Kidney (tissue), 13 donors: ENCODE measurements at regions not wholly inside any gene's neighbourhood (a gene's known extent, or its start where the extent isn't known, plus 50 kb on each side); places are given as distances from the start of the nearest gene placed in this dataset.

Experiments
- DNase-seq, 5 donors: peaks; one replicate each; pipeline ENCODE4 v3.0.0-alpha.2; 2013 to 2020
- FAIRE-seq: peaks from 2 replicates; lab custom pipeline; 2012; peaks lifted over from hg19 to GRCh38; lab: Jason Lieb, UNC
- H3K27ac ChIP-seq, 2 donors: one replicate each; pipeline ENCODE4 v1.7.0; 2013; ENCODE audit warnings: low read depth in 2 of 2, low read length in 2 of 2, inconsistent platforms in 1 of 2
- H3K27me3 ChIP-seq: one replicate; pipeline ENCODE4 v1.7.1; 2013; ENCODE audit warnings: low read length, inconsistent platforms; ENCODE audit not compliant: control insufficient read depth, insufficient read depth
- H3K36me3 ChIP-seq, 3 donors: one replicate each; pipeline versions ENCODE4 v1.7.0 to v1.7.1; 2013; ENCODE audit warnings: low read length in 3 of 3, control low read depth in 1 of 3, inconsistent platforms in 1 of 3; ENCODE audit not compliant: insufficient read depth in 3 of 3, control insufficient read depth in 2 of 3
- H3K4me1 ChIP-seq, 3 donors: one replicate each; pipeline versions ENCODE4 v1.7.0 to v1.7.1; 2013; ENCODE audit warnings: low read length in 3 of 3, inconsistent platforms in 1 of 3, low read depth in 1 of 3; ENCODE audit not compliant: control insufficient read depth in 2 of 3, insufficient read depth in 2 of 3
- H3K4me3 ChIP-seq, 3 donors: one replicate each; pipeline versions ENCODE4 v1.7.0 to v1.8.1; 2013; ENCODE audit warnings: low read length in 3 of 3, control low read depth in 1 of 3, inconsistent platforms in 1 of 3
- H3K9ac ChIP-seq, 3 donors: one replicate each; pipeline versions ENCODE4 v1.7.0 to v1.7.1; 2013; ENCODE audit warnings: low read length in 3 of 3, control low read depth in 1 of 3, inconsistent platforms in 1 of 3
- H3K9me3 ChIP-seq, 3 donors: one replicate each; pipeline versions ENCODE4 v1.7.0 to v1.7.1; 2013; ENCODE audit warnings: low read length in 3 of 3, control low read depth in 1 of 3, inconsistent platforms in 1 of 3; ENCODE audit not compliant: control insufficient read depth in 2 of 3, insufficient read depth in 1 of 3
- CTCF ChIP-seq: IDR thresholded peaks from 3 replicates; pipeline ENCODE4 v1.5.1; 2012; ENCODE audit warnings: mild to moderate bottlenecking, moderate library complexity, borderline replicate concordance; ENCODE audit not compliant: insufficient read depth; ENCODE audit errors: extremely low read depth
- intact Hi-C: fragments of 100-400 bp; cut with DNase I; formaldehyde crosslinking; loops from one replicate; pipeline ENCODE4 v1.11.1; 2022
- donor health status: control.
- donor health status: control.
- donor health status: control.
- donor health status: control.
- donor health status: control.
- donor health status: DM: yes; HTN: yes; CAD: no.
- donor health status: Normal renal cell carcinoma (clear cell type).

DNA sequence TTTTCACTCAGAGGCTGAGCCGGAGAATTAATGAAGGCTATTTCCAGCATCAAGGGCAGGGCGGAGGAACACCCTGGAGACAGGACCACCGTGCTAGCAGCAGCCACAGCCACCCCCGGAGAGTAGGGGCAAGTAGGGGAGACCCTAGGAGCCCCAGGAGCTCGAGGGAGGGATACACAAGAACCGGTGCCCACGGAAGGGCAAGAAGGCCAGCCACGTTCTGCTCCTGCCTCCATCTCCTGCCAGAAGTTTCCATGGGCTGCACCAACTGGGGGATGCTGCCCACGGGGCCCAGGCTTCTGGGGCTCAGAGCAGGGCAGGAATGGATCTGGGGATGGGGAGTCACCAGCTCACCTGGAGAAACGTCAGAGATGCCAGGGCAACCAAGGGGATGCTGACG lies 626.8 kb downstream of the TBC1D22A start:
- H3K27me3 ChIP-seq, result no peaks in the 10 kb centered on the region
- no peak overlapping the region for H3K4me3 ChIP-seq
- H3K4me1 ChIP-seq, result no peaks in the 10 kb centered on the region
- FAIRE-seq, result no peak
- no peak overlapping the region for H3K27ac ChIP-seq
- H3K9ac ChIP-seq, result no peak overlapping the region
- TF ChIP-seq CTCF, result no peak
- intact Hi-C loops, result no loop called here
- DNase-seq, result peak in 1 of 5 donors; percentile 45
- H3K36me3 ChIP-seq, result no peaks in the 10 kb centered on the region
- H3K9me3 ChIP-seq, result no peaks in the 10 kb centered on the region

DNA sequence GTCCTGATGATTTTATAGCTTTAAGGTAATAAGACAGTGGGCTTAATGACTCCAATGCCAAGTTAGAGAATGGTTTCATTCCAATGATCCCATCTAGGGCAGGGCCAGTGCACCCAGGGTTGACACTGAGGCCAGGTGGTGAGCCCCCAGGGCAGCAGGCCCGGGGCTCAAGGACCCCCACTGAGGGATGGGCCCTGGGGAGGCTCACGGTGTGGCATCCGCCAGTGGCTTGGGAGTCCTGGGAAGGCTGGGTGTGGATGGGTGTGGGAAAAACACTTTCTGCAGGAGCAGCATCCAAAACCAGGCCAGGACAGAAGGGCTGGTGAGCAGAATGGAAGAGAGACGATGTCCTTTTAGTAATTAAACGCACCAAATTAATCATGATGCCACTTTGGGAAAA lies 626.3 kb downstream of the TBC1D22A start:
- no peak overlapping the region for H3K9ac ChIP-seq
- intact Hi-C loops, result no loop called here
- TF ChIP-seq CTCF, result no peak
- H3K4me1 ChIP-seq, result no peaks in the 10 kb centered on the region
- DNase-seq (peak in 1 of 5 donors; percentile 43), FAIRE-seq (no peak)
- no peaks in the 10 kb centered on the region for H3K9me3 ChIP-seq
- no peaks in the 10 kb centered on the region for H3K36me3 ChIP-seq
- H3K27ac ChIP-seq, result no peak overlapping the region
- no peaks in the 10 kb centered on the region for H3K27me3 ChIP-seq
- no peak overlapping the region for H3K4me3 ChIP-seq

DNA sequence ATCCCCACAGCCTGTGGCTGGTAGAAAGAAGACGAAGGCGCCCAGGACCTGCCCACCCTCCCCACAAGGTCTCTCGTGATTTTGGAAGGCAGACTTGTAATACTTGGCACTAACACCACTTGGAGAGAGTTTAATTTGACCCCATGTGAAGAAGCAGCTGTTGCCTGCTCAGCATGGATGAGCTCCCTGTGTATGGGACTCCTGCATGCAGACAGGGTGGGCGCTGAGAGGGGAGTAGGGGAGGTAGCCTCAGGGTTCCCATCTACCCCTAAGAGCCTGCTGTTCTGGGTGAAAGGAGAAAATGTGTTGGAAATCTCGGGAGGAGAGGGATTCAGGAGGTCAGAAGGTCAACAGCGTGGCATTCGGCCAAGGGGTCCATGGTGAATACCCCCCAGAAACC lies 625.9 kb downstream of the TBC1D22A start:
- H3K9me3 ChIP-seq, result no peaks in the 10 kb centered on the region
- no peak overlapping the region for H3K4me3 ChIP-seq
- intact Hi-C loops, result no loop called here
- no peak overlapping the region for H3K27ac ChIP-seq
- no peaks in the 10 kb centered on the region for H3K4me1 ChIP-seq
- TF ChIP-seq CTCF, result no peak
- FAIRE-seq (no peak), DNase-seq (no peak)
- H3K36me3 ChIP-seq, result no peaks in the 10 kb centered on the region
- no peak overlapping the region for H3K9ac ChIP-seq
- no peaks in the 10 kb centered on the region for H3K27me3 ChIP-seq

DNA sequence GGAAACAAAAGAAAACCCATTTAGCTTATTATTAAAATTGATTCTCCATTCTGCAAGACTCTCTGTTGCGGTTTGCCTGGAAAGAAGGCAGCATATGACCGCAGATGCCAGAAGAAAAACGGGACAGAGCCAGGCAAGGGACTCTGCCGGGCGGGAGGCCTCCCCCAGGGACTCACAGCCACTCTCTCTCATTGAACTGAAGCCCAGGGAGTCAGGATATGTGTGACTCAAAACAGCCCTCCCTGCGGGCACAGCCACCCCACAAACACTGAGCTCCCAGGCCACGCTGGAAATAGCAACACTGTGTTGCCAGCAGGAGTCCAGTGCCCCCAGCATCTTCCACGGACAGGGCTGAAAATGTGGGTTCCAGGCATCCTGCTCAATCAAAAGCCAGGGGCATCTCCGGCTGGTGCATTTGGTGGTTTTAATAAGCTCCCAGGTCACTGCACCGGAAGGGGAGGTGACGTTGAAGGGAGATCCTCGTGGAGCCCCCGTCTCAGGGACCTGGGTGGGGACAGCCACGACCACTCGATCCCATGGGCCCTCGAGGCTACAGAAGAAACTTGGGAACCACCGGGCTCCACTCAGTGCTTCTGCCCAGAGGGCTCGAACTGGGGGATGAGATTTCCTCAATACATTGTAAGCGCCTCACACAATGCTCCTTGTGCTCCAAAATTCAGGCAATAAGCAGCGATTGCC lies 624.5 kb downstream of the TBC1D22A start:
- intact Hi-C loops, result no loop called here
- no peak overlapping the region for H3K9ac ChIP-seq
- FAIRE-seq (no peak), DNase-seq (peak in 1 of 5 donors; percentile 29)
- no peak overlapping the region for H3K4me3 ChIP-seq
- H3K27ac ChIP-seq, result no peak overlapping the region
- TF ChIP-seq CTCF, result no peak
- H3K36me3 ChIP-seq, result no peaks in the 10 kb centered on the region
- no peaks in the 10 kb centered on the region for H3K27me3 ChIP-seq
- no peaks in the 10 kb centered on the region for H3K4me1 ChIP-seq
- H3K9me3 ChIP-seq, result no peaks in the 10 kb centered on the region
